GM12878 (cell line): ENCODE measurements at regions not wholly inside any gene's neighbourhood (a gene's known extent, or its start where the extent isn't known, plus 50 kb on each side); places are given as distances from the start of the nearest gene placed in this dataset.

Experiments
- ATAC-seq: fragments of 200-7000 bp; cut with Tn5 transposase; 3 replicates; pipeline ENCODE4 v1.9.1; 2020; ENCODE audit warnings: mild to moderate bottlenecking, moderate library complexity
- BruUV-seq: library from RNA; stranded (reverse); fragments of 400-500 nt; replicated peaks from 2 replicates; lab custom pipeline; 2021; lab: Mats Ljungman, UMichigan
- CTCF ChIA-PET: fragments of 300-600 bp; sonication (Branson Sonifier 250); formaldehyde crosslinking; extraction: SDS; loops from one replicate; lab custom pipeline; 2021; ENCODE audit warnings: inconsistent platforms; lab: Yijun Ruan, JAX
- POLR2A ChIA-PET: fragments of 350-600 bp; formaldehyde crosslinking; extraction: SDS; loops from one replicate; lab custom pipeline; 2021; ENCODE audit warnings: inconsistent platforms; lab: Charles Lee
- RAD21 ChIA-PET: fragments of 300-600 bp; sonication (Branson Sonifier 250); formaldehyde crosslinking; loops from one replicate; lab custom pipeline; 2023; ENCODE audit warnings: antibody characterized with exemption; ENCODE audit not compliant: unreplicated experiment; lab: Charles Lee
- SMC1A ChIA-PET: fragments of 300-600 bp; sonication (Branson Sonifier 250); formaldehyde crosslinking; loops from one replicate; lab custom pipeline; 2023; ENCODE audit not compliant: unreplicated experiment, uncharacterized antibody; lab: Charles Lee
- DNase-seq: peaks from one replicate; pipeline ENCODE4 v3.0.0-alpha.2; 2011; ENCODE audit warnings: low read depth, low spot score
- FAIRE-seq: peaks from 3 replicates; lab custom pipeline; 2011; peaks lifted over from hg19 to GRCh38; lab: Jason Lieb, UNC
- H2AFZ ChIP-seq: 2 replicates; pipeline ENCODE4 v1.6.0; 2011; ENCODE audit warnings: low read depth, low read length, control low read depth; ENCODE audit not compliant: control insufficient read depth
- H3K27ac ChIP-seq: 2 replicates; pipeline ENCODE4 v1.5.1; 2011; ENCODE audit warnings: control low read depth; ENCODE audit not compliant: control insufficient read depth, insufficient read depth
- H3K27me3 ChIP-seq, 2 experiments: replicated peaks in 1 of 2; 2 replicates each; pipeline versions ENCODE4 v1.6.0 to v1.6.1; 2011; ENCODE audit warnings: low read length in 1 of 2; ENCODE audit not compliant: control insufficient read depth in 2 of 2, insufficient read depth in 2 of 2
- H3K36me3 ChIP-seq, 2 experiments: 2 replicates each; pipeline ENCODE4 v1.5.1; 2011; ENCODE audit warnings: low read length in 1 of 2; ENCODE audit not compliant: control insufficient read depth in 2 of 2, insufficient read depth in 2 of 2
- H3K4me1 ChIP-seq: 2 replicates; pipeline ENCODE4 v1.6.1; 2011; ENCODE audit warnings: mild to moderate bottlenecking, low read length, moderate library complexity, mixed read lengths; ENCODE audit not compliant: control insufficient read depth, insufficient read depth
- H3K4me2 ChIP-seq: 2 replicates; pipeline ENCODE4 v1.6.0; 2011; ENCODE audit warnings: control low read depth; ENCODE audit not compliant: control insufficient read depth, insufficient read depth
- H3K4me3 ChIP-seq: fragments of 200-600 bp; sonication (generic); 2 replicates; pipeline ENCODE4 v1.5.1; 2016
- H3K79me2 ChIP-seq: 2 replicates; pipeline ENCODE4 v1.6.0; 2011; ENCODE audit warnings: low read length; ENCODE audit not compliant: control insufficient read depth, insufficient read depth
- H3K9ac ChIP-seq: 2 replicates; pipeline ENCODE4 v1.8.0; 2011; ENCODE audit warnings: low read length, control low read depth, mixed read lengths; ENCODE audit not compliant: control insufficient read depth, insufficient read depth
- H3K9me3 ChIP-seq: replicated peaks from 3 replicates; pipeline ENCODE4 v1.5.1; 2011; ENCODE audit warnings: mild to moderate bottlenecking, low read length; ENCODE audit not compliant: control insufficient read depth, insufficient read depth
- H4K20me1 ChIP-seq: 2 replicates; pipeline ENCODE4 v1.6.0; 2011; ENCODE audit not compliant: control insufficient read depth, insufficient read depth
- CBX3 ChIP-seq: fragments of 200-600 bp; sonication (generic); IDR thresholded peaks from 2 replicates; pipeline ENCODE4 v1.6.1; 2016; ENCODE audit warnings: low read depth, borderline replicate concordance
- FOXK2 ChIP-seq: fragments of 450-650 bp; IDR thresholded peaks from 2 replicates; pipeline ENCODE4 v1.6.1; 2017; ENCODE audit warnings: mild to moderate bottlenecking, moderate library complexity
- FOXM1 ChIP-seq: IDR thresholded peaks from 2 replicates; pipeline ENCODE4 v1.6.1; 2012; ENCODE audit warnings: low read depth, mild to moderate bottlenecking, inconsistent platforms, low read length, moderate library complexity
- HDAC2 ChIP-seq: fragments of 200-600 bp; sonication (generic); IDR thresholded peaks from 2 replicates; pipeline ENCODE4 v1.6.1; 2017
- MEF2B ChIP-seq: fragments of 450-650 bp; IDR thresholded peaks from 2 replicates; pipeline ENCODE4 v1.6.1; 2018; ENCODE audit warnings: mild to moderate bottlenecking, moderate library complexity; ENCODE audit not compliant: partially characterized antibody, poor library complexity, severe bottlenecking
- RBBP5 ChIP-seq: fragments of 200-600 bp; sonication (generic); conservative IDR thresholded peaks from 2 replicates; pipeline ENCODE4 v1.6.1; 2016
- RUNX3 ChIP-seq: IDR thresholded peaks from 2 replicates; pipeline ENCODE4 v1.6.1; 2012; ENCODE audit warnings: low read length, inconsistent platforms
- STAT1 ChIP-seq: fragments of 450-650 bp; conservative IDR thresholded peaks from 2 replicates; pipeline ENCODE4 v1.6.1; 2014; ENCODE audit warnings: antibody characterized with exemption, mild to moderate bottlenecking
- WGBS: methylation state at CpG from one replicate; pipeline ENCODE4 v1.1.6; 2016; ENCODE audit warnings: low lambda C conversion rate; ENCODE audit not compliant: insufficient replicate concordance, insufficient coverage; ENCODE audit errors: missing lambda C conversion rate; 5-methylcytosine and 5-hydroxymethylcytosine counted together
- in situ Hi-C: fragments of 300-500 bp; cut with MboI; formaldehyde crosslinking; loops from 9 replicates; pipeline ENCODE4 v1.14.3; 2018; ENCODE audit warnings: mixed read lengths
- intact Hi-C: fragments of 100-400 bp; cut with micrococcal nuclease; formaldehyde crosslinking; loops from one replicate; pipeline ENCODE4 v1.14.2; 2022; ENCODE audit not compliant: unreplicated experiment
- TF ChIP-seq, protein P1 (sequence below): IDR thresholded peaks from 2 replicates; pipeline ENCODE4 v1.6.1; 2012; ENCODE audit warnings: low read depth, low read length, improper control_type of control experiment
- TF ChIP-seq, protein P2 (sequence below): IDR thresholded peaks from 2 replicates; pipeline ENCODE4 v1.6.1; 2011; ENCODE audit warnings: low read depth, low read length, improper control_type of control experiment, borderline replicate concordance

DNA sequence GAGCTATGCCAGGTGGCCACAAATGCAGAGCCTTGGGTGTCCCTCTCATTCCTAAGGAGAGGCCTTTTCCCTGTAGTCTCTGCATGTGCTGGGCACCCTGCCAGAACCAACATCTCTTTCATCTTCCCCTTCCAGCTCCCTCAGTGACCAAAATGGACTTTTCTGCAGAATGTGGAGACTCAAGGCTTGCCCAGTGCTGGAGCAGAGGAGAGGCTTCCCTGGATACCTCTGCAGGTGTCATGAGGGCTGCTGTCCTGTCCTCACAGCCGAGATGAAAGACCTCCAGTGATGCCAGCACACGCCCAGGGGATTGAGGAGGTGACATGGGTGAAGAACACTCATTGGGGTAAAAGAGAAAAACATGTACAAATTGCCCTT is 347.0 kb upstream of the AJAP1 start:
- POLR2A ChIA-PET: no interaction called here

More for the DNA sequence above, 347.0 kb upstream of the AJAP1 start:
- H3K9me3 ChIP-seq: no peaks in the 10 kb centered on the region; the same call in 2 of the 3 replicates
- no TSS peak for BruUV-seq
- whole genome bisulfite sequencing: 0% methylated on average over 2 of the region's 2 CpGs
- no peak overlapping the region for H3K4me3 ChIP-seq
- no peak for DNase-seq
- FAIRE-seq: no peak
- ChIA-PET SMC1A (no interaction called here), CTCF (no interaction called here), RAD21 (no interaction called here)
- in situ Hi-C loops (no loop called here), intact Hi-C loops (no loop called here)
- H3K27me3 ChIP-seq: no peaks in the 10 kb centered on the region
- no peak overlapping the region for H3K27ac ChIP-seq
- H3K79me2 ChIP-seq: no peaks in the 10 kb centered on the region
- H4K20me1 ChIP-seq: no peaks in the 10 kb centered on the region
- no peak overlapping the region for H3K9ac ChIP-seq
- ATAC-seq: no peak
- H3K4me1 ChIP-seq: no peaks in the 10 kb centered on the region
- H3K4me2 ChIP-seq: no peak overlapping the region
- no peaks in the 10 kb centered on the region for H3K36me3 ChIP-seq
- H2AFZ ChIP-seq: no peak overlapping the region
- TF ChIP-seq, protein P1, sequence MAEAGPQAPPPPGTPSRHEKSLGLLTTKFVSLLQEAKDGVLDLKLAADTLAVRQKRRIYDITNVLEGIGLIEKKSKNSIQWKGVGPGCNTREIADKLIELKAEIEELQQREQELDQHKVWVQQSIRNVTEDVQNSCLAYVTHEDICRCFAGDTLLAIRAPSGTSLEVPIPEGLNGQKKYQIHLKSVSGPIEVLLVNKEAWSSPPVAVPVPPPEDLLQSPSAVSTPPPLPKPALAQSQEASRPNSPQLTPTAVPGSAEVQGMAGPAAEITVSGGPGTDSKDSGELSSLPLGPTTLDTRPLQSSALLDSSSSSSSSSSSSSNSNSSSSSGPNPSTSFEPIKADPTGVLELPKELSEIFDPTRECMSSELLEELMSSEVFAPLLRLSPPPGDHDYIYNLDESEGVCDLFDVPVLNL: no peak
- no peak for TF ChIP-seq MEF2B
- no peak for TF ChIP-seq FOXM1
- TF ChIP-seq, protein P2, sequence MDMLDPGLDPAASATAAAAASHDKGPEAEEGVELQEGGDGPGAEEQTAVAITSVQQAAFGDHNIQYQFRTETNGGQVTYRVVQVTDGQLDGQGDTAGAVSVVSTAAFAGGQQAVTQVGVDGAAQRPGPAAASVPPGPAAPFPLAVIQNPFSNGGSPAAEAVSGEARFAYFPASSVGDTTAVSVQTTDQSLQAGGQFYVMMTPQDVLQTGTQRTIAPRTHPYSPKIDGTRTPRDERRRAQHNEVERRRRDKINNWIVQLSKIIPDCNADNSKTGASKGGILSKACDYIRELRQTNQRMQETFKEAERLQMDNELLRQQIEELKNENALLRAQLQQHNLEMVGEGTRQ: no peak
- TF ChIP-seq STAT1: no peak
- no peak for TF ChIP-seq RBBP5
- TF ChIP-seq CBX3: no peak
- no peak for TF ChIP-seq FOXK2
- TF ChIP-seq HDAC2: no peak
- TF ChIP-seq RUNX3: no peak
